PC-9 (cell line): ENCODE measurements at regions not wholly inside any gene's neighbourhood (a gene's known extent, or its start where the extent isn't known, plus 50 kb on each side); places are given as distances from the start of the nearest gene placed in this dataset.

Experiments
- BruUV-seq: library from RNA; stranded (reverse); fragments of 400-500 nt; replicated peaks from 2 replicates; lab custom pipeline; 2021; lab: Mats Ljungman, UMichigan
- CTCF ChIA-PET: fragments of 300-600 bp; sonication (Branson Sonifier 250); formaldehyde crosslinking; loops from one replicate; lab custom pipeline; 2022; ENCODE audit warnings: antibody characterized with exemption; lab: Charles Lee
- POLR2A ChIA-PET: fragments of 300-600 bp; sonication (Branson Sonifier 250); formaldehyde crosslinking; loops from one replicate; lab custom pipeline; 2022; ENCODE audit warnings: antibody characterized with exemption; ENCODE audit not compliant: unreplicated experiment; lab: Charles Lee
- DNase-seq, 2 experiments: peaks; one replicate each; pipeline versions ENCODE4 v3.0.0 to v3.0.0-alpha.2; 2015 to 2022; ENCODE audit warnings: mixed read lengths in 1 of 2
- H2AFZ ChIP-seq: fragments of 200-600 bp; sonication (generic); 2 replicates; pipeline ENCODE4 v1.8.1; 2017; ENCODE audit warnings: antibody characterized with exemption
- H3F3A ChIP-seq: fragments of 200-600 bp; sonication (generic); 2 replicates; pipeline ENCODE4 v1.8.1; 2017; ENCODE audit warnings: antibody characterized with exemption, mild to moderate bottlenecking, low read depth; ENCODE audit not compliant: insufficient read depth
- H3K27ac ChIP-seq: fragments of 200-600 bp; sonication (generic); 2 replicates; pipeline ENCODE4 v1.6.1; 2016; ENCODE audit warnings: mixed run types
- H3K27me3 ChIP-seq: fragments of 200-600 bp; sonication (generic); 2 replicates; pipeline ENCODE4 v1.6.1; 2016; ENCODE audit warnings: low read depth, mixed run types; ENCODE audit not compliant: insufficient read depth
- H3K36me3 ChIP-seq: fragments of 200-600 bp; sonication (generic); 2 replicates; pipeline ENCODE4 v1.6.1; 2016; ENCODE audit warnings: low read depth, mixed run types
- H3K4me1 ChIP-seq: fragments of 200-600 bp; sonication (generic); replicated peaks from 2 replicates; pipeline ENCODE4 v1.6.1; 2016; ENCODE audit warnings: mixed run types; ENCODE audit not compliant: insufficient read depth
- H3K4me2 ChIP-seq: fragments of 200-600 bp; sonication (generic); 2 replicates; pipeline ENCODE4 v1.6.1; 2017; ENCODE audit warnings: mixed run types
- H3K4me3 ChIP-seq: fragments of 200-600 bp; sonication (generic); 2 replicates; pipeline ENCODE4 v1.6.1; 2016; ENCODE audit warnings: mixed run types
- H3K79me2 ChIP-seq: fragments of 200-600 bp; sonication (generic); 2 replicates; pipeline ENCODE4 v1.6.1; 2017; ENCODE audit warnings: low read depth, mixed run types
- H3K9me2 ChIP-seq: fragments of 200-600 bp; sonication (generic); 2 replicates; pipeline ENCODE4 v1.8.1; 2017; ENCODE audit warnings: mild to moderate bottlenecking; ENCODE audit not compliant: insufficient read depth
- H3K9me3 ChIP-seq: fragments of 200-600 bp; sonication (generic); 2 replicates; pipeline ENCODE4 v1.8.1; 2016; ENCODE audit warnings: low read depth; ENCODE audit not compliant: insufficient read depth
- H4K20me1 ChIP-seq: fragments of 200-600 bp; sonication (generic); 2 replicates; pipeline ENCODE4 v1.8.1; 2017; ENCODE audit not compliant: insufficient read depth
- EZH2 ChIP-seq: fragments of 200-600 bp; sonication (generic); IDR thresholded peaks from 2 replicates; pipeline ENCODE4 v1.8.0; 2017; ENCODE audit warnings: antibody characterized with exemption, low read depth
- intact Hi-C: fragments of 100-400 bp; cut with micrococcal nuclease; formaldehyde crosslinking; loops from one replicate; pipeline ENCODE4 v1.10.0; 2022; ENCODE audit not compliant: unreplicated experiment
- TF ChIP-seq, protein P1 (sequence below): fragments of 200-600 bp; sonication (generic); conservative IDR thresholded peaks from 2 replicates; pipeline ENCODE4 v1.6.1; 2017; ENCODE audit warnings: mixed run types, antibody characterized with exemption, mild to moderate bottlenecking, moderate library complexity

GRCh38 chr5:163623524-163623923, 118.1 kb downstream of the MAT2B start:
- H3K27me3 ChIP-seq: peaks cover 45% of the 10 kb centered on the region
- H2AFZ ChIP-seq: no peak overlapping the region
- no peak overlapping the region for H3K4me3 ChIP-seq
- no peak overlapping the region for H3K4me2 ChIP-seq
- DNase-seq: no peak
- POLR2A ChIA-PET: interaction anchor here (0.6 kb wide), 1 partner anchor 300 kb away, joined by 4 read pairs; no protein-coding TSS in a partner anchor
- intact Hi-C loops: no loop called here
- no peak for TF ChIP-seq EZH2
- TF ChIP-seq, protein P1, sequence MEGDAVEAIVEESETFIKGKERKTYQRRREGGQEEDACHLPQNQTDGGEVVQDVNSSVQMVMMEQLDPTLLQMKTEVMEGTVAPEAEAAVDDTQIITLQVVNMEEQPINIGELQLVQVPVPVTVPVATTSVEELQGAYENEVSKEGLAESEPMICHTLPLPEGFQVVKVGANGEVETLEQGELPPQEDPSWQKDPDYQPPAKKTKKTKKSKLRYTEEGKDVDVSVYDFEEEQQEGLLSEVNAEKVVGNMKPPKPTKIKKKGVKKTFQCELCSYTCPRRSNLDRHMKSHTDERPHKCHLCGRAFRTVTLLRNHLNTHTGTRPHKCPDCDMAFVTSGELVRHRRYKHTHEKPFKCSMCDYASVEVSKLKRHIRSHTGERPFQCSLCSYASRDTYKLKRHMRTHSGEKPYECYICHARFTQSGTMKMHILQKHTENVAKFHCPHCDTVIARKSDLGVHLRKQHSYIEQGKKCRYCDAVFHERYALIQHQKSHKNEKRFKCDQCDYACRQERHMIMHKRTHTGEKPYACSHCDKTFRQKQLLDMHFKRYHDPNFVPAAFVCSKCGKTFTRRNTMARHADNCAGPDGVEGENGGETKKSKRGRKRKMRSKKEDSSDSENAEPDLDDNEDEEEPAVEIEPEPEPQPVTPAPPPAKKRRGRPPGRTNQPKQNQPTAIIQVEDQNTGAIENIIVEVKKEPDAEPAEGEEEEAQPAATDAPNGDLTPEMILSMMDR: no peak
- no peak overlapping the region for H3K27ac ChIP-seq
- no peaks in the 10 kb centered on the region for H3K36me3 ChIP-seq
- no peaks in the 10 kb centered on the region for H3K79me2 ChIP-seq
- no peaks in the 10 kb centered on the region for H3K4me1 ChIP-seq
- no peaks in the 10 kb centered on the region for H3K9me3 ChIP-seq
- H4K20me1 ChIP-seq: no peaks in the 10 kb centered on the region
- CTCF ChIA-PET: no interaction called here
- H3K9me2 ChIP-seq: no peaks in the 10 kb centered on the region
- no peaks in the 10 kb centered on the region for H3F3A ChIP-seq
- no TSS peak for BruUV-seq

- CTCF ChIA-PET: no interaction called here
- Histone ChIP-seq H2AFZ (no peak overlapping the region), H3K79me2 (no peaks in the 10 kb centered on the region), H3K27me3 (peaks cover 44% of the 10 kb centered on the region), H3K36me3 (no peaks in the 10 kb centered on the region), H3K9me3 (no peaks in the 10 kb centered on the region), H4K20me1 (no peaks in the 10 kb centered on the region), H3K27ac (no peak overlapping the region), H3K9me2 (no peaks in the 10 kb centered on the region), H3K4me3 (no peak overlapping the region), H3K4me2 (no peak overlapping the region), H3K4me1 (no peaks in the 10 kb centered on the region), H3F3A (no peaks in the 10 kb centered on the region)
- no peak for TF ChIP-seq EZH2
- TF ChIP-seq, protein P1: no peak
- BruUV-seq: no TSS peak
- intact Hi-C loops: no loop called here
- POLR2A ChIA-PET: interaction anchor here (0.6 kb wide), 1 partner anchor 300 kb away, joined by 4 read pairs; no protein-coding TSS in a partner anchor
- no peak for DNase-seq
These were observed 118.6 kb downstream of the MAT2B start for GRCh38 chr5:163623986-163624385.

DNA sequence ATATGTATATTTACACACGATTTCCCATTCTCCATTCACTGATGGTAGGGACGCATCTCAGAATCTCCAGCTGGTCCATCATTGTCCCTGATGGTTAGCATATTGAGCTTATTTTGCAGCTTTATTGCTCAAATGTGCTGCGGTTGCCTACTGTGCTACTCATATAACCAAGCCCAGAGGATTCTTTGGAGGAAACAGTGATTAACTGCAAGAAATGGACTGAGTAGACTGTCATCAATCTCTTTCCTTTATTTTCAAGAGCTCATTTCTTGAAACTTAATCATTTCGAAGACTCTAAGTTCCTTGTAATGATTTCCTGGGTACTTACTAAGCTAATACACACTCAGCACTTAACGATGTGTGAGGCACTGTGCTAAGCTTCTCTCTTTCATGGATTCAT, 119.0 kb downstream of the MAT2B start:
- intact Hi-C loops: no loop called here
- no peaks in the 10 kb centered on the region for H3K36me3 ChIP-seq
- H3K4me3 ChIP-seq: no peak overlapping the region
- H3K79me2 ChIP-seq: no peaks in the 10 kb centered on the region
- TF ChIP-seq, protein P1: no peak
- no peak for TF ChIP-seq EZH2
- CTCF ChIA-PET: no interaction called here
- no peak overlapping the region for H3K27ac ChIP-seq
- POLR2A ChIA-PET: no interaction called here
- no peaks in the 10 kb centered on the region for H3K9me3 ChIP-seq
- no peaks in the 10 kb centered on the region for H4K20me1 ChIP-seq
- H3K4me1 ChIP-seq: no peaks in the 10 kb centered on the region
- BruUV-seq: no TSS peak
- peaks cover 45% of the 10 kb centered on the region; the same call in 1 of the 2 replicates for H3K27me3 ChIP-seq
- no peaks in the 10 kb centered on the region for H3F3A ChIP-seq
- no peaks in the 10 kb centered on the region for H3K9me2 ChIP-seq
- H3K4me2 ChIP-seq: no peak overlapping the region
- DNase-seq: no peak
- no peak overlapping the region for H2AFZ ChIP-seq
